Upper lobe of right lung (tissue), 1 donor: ENCODE measurements at regions not wholly inside any gene's neighbourhood (a gene's known extent, or its start where the extent isn't known, plus 50 kb on each side); places are given as distances from the start of the nearest gene placed in this dataset.
A peak's percentile ranks its signal among the peaks of the same experiment; 100 is the strongest.

Experiments used
- ATAC-seq: fragments of 200-7000 bp; cut with Tn5 transposase; one replicate; pipeline ENCODE4 v1.9.1; 2020; ENCODE audit warnings: mild to moderate bottlenecking, moderate library complexity
- DNase-seq: peaks from one replicate; pipeline ENCODE4 v3.0.0-alpha.2; 2020
- H3K27ac ChIP-seq: fragments of 200-600 bp; one replicate; pipeline ENCODE4 v1.8.0; 2022
- H3K27me3 ChIP-seq: fragments of 200-600 bp; one replicate; pipeline ENCODE4 v1.8.0; 2022; ENCODE audit warnings: mild to moderate bottlenecking
- H3K36me3 ChIP-seq: fragments of 200-600 bp; one replicate; pipeline ENCODE4 v1.8.0; 2022
- H3K4me1 ChIP-seq: fragments of 200-600 bp; one replicate; pipeline ENCODE4 v1.8.0; 2022
- H3K4me3 ChIP-seq: fragments of 200-600 bp; one replicate; pipeline ENCODE4 v1.8.0; 2022; ENCODE audit warnings: mild to moderate bottlenecking
- H3K9me3 ChIP-seq: fragments of 200-600 bp; one replicate; pipeline ENCODE4 v1.8.0; 2022
- CTCF ChIP-seq: fragments of 200-600 bp; IDR thresholded peaks from one replicate; pipeline ENCODE4 v1.8.0; 2022; ENCODE audit warnings: antibody characterized with exemption
- intact Hi-C: fragments of 100-400 bp; cut with DNase I; formaldehyde crosslinking; loops from one replicate; pipeline ENCODE4 v1.11.0; 2022
- donor health status: DM: no; HTN: yes; CAD: no; lungs with severe emphysema.

GRCh38 chr1:78348496-78349284 is 142.1 kb upstream of the PTGFR start:
- H3K4me1 ChIP-seq, result no peaks in the 10 kb centered on the region
- ATAC-seq, result no peak

DNA sequence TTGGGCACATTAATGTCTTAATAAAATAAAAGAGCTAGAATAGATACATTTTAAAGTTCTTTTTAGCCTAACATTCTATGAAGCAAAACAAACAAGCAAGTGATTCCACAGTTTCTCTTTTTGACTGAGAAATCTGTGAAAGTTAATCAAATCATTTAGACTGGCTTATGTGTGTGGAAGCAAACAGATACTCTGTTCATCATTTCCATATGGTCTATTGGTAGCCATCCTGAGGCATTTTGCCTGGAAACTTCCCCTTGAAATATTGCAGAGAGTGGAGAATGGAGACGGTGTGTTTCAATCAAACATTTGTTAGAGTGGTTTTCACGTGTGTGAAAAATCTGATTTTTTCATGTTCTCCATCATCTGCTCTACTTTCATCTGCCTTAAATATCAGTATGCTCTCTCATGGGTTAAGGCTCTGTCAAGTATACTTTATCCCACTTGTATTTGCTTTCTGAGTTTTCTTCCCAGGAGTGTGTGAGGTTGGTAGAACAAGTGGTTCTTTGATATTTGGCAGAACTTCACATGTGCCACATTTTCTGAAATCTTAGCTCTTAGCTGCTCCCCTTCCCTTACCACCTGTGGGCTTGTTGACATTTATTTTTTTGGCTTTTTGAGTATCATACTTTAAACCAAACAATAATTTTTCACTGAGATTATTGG is 139.1 kb upstream of the PTGFR start:
- Histone ChIP-seq H3K36me3 (no peaks in the 10 kb centered on the region), H3K4me3 (no peak overlapping the region), H3K4me1 (no peaks in the 10 kb centered on the region), H3K27ac (no peak overlapping the region), H3K27me3 (no peaks in the 10 kb centered on the region), H3K9me3 (no peaks in the 10 kb centered on the region)
- TF ChIP-seq CTCF, result no peak
- DNase-seq (no peak), ATAC-seq (peak; percentile 80)
- intact Hi-C loops, result no loop called here

More at GRCh38 chr1:78348496-78349284, 142.1 kb upstream of the PTGFR start:
- TF ChIP-seq CTCF, result no peak
- Histone ChIP-seq H3K36me3 (no peaks in the 10 kb centered on the region), H3K4me3 (no peak overlapping the region), H3K27me3 (no peaks in the 10 kb centered on the region), H3K27ac (no peak overlapping the region), H3K9me3 (no peaks in the 10 kb centered on the region)
- DNase-seq, result no peak
- intact Hi-C loops, result no loop called here

DNA sequence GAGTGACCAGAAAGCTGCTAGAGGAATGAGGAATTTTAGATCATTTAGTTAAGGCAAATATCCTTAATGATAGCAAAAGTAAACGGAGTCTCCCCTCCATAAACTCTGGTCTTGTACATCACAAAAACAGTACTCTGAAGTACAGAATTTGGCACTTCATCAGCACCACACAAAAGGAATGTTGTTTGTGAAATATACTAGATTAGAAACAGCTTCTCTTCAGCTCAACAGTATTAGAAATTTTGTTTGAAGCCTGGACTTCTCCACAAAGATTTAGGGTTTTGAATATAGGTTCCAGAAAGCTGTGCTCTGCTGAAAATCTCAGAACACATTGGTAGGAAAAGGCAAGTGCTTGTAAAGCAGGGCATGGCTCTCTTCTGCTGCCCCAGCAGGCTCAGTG is 135.1 kb upstream of the PTGFR start:
- Histone ChIP-seq H3K4me3 (no peak overlapping the region), H3K27me3 (no peaks in the 10 kb centered on the region), H3K36me3 (no peaks in the 10 kb centered on the region), H3K4me1 (no peaks in the 10 kb centered on the region), H3K27ac (no peak overlapping the region), H3K9me3 (no peaks in the 10 kb centered on the region)
- no peak for TF ChIP-seq CTCF
- intact Hi-C loops, result no loop called here
- ATAC-seq, result no peak
- no peak for DNase-seq

GRCh38 chr1:78358165-78358564 is 132.6 kb upstream of the PTGFR start:
- H3K36me3 ChIP-seq, result no peaks in the 10 kb centered on the region
- DNase-seq (no peak), ATAC-seq (no peak)
- H3K4me1 ChIP-seq, result no peaks in the 10 kb centered on the region
- intact Hi-C loops, result no loop called here
- no peak overlapping the region for H3K27ac ChIP-seq
- TF ChIP-seq CTCF, result no peak
- no peaks in the 10 kb centered on the region for H3K9me3 ChIP-seq
- H3K27me3 ChIP-seq, result no peaks in the 10 kb centered on the region
- no peak overlapping the region for H3K4me3 ChIP-seq

DNA sequence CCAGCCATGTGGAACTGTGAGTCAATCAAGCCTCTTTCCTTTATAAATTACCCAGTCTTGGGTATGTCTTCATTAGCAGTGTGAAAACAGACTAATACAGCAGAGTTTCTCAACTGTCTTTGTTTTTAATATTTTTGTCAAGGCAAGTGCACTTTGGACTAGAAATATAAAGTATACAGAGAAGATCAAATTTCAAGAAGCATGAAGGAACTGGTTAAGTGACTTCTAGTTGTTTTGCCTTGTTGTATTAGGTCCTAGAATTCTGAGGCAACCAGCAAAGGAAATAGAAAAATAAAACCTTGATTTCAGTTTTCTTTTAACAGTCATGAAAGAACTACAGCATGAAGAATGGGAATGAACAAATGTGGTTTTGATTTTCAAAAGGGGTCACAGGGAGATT is 131.1 kb upstream of the PTGFR start:
- no peak for DNase-seq
- no peak for TF ChIP-seq CTCF
- ATAC-seq, result no peak
- no peaks in the 10 kb centered on the region for H3K36me3 ChIP-seq
- H3K9me3 ChIP-seq, result no peaks in the 10 kb centered on the region
- no peaks in the 10 kb centered on the region for H3K4me1 ChIP-seq
- no peak overlapping the region for H3K27ac ChIP-seq
- intact Hi-C loops, result no loop called here
- no peaks in the 10 kb centered on the region for H3K27me3 ChIP-seq
- no peak overlapping the region for H3K4me3 ChIP-seq
